Calu3 (cell line): ENCODE measurements at regions not wholly inside any gene's neighbourhood (a gene's known extent, or its start where the extent isn't known, plus 50 kb on each side); places are given as distances from the start of the nearest gene placed in this dataset.

ENCODE experiments used
- BruUV-seq: library from RNA; stranded (reverse); fragments of 400-500 nt; replicated peaks from 2 replicates; lab custom pipeline; 2021; lab: Mats Ljungman, UMichigan
- CTCF ChIA-PET: fragments of 300-600 bp; sonication (Branson Sonifier 250); formaldehyde crosslinking; loops from one replicate; lab custom pipeline; 2022; ENCODE audit warnings: antibody characterized with exemption; lab: Charles Lee
- DNase-seq: peaks from one replicate; pipeline ENCODE4 v3.0.0; 2022
- H3K27ac Mint-ChIP-seq: one replicate; pipeline ENCODE4 v1.8.0; 2022; ENCODE audit warnings: mixed read lengths; ENCODE audit not compliant: unreplicated experiment
- H3K27me3 Mint-ChIP-seq: one replicate; pipeline ENCODE4 v1.8.0; 2022; ENCODE audit warnings: mixed read lengths; ENCODE audit not compliant: unreplicated experiment
- H3K36me3 Mint-ChIP-seq: one replicate; pipeline ENCODE4 v1.8.0; 2022; ENCODE audit warnings: mild to moderate bottlenecking, moderate library complexity, mixed read lengths; ENCODE audit not compliant: insufficient read depth, unreplicated experiment
- H3K4me1 Mint-ChIP-seq: one replicate; pipeline ENCODE4 v1.8.0; 2022; ENCODE audit warnings: mild to moderate bottlenecking, low read depth, mixed read lengths; ENCODE audit not compliant: unreplicated experiment
- H3K4me3 Mint-ChIP-seq: one replicate; pipeline ENCODE4 v1.8.0; 2022; ENCODE audit warnings: mild to moderate bottlenecking, low read depth, moderate library complexity, mixed read lengths; ENCODE audit not compliant: unreplicated experiment
- H3K9me3 Mint-ChIP-seq: one replicate; pipeline ENCODE4 v1.8.0; 2022; ENCODE audit warnings: low read depth, mixed read lengths; ENCODE audit not compliant: unreplicated experiment
- intact Hi-C: fragments of 100-400 bp; cut with micrococcal nuclease; formaldehyde crosslinking; loops from one replicate; pipeline ENCODE4 v1.10.0; 2022; ENCODE audit not compliant: unreplicated experiment
- TF ChIP-seq, protein P1 (sequence below): fragments of 200-600 bp; IDR thresholded peaks from one replicate; pipeline ENCODE4 v1.8.0; 2022; ENCODE audit warnings: antibody characterized with exemption; ENCODE audit not compliant: unreplicated experiment

DNA sequence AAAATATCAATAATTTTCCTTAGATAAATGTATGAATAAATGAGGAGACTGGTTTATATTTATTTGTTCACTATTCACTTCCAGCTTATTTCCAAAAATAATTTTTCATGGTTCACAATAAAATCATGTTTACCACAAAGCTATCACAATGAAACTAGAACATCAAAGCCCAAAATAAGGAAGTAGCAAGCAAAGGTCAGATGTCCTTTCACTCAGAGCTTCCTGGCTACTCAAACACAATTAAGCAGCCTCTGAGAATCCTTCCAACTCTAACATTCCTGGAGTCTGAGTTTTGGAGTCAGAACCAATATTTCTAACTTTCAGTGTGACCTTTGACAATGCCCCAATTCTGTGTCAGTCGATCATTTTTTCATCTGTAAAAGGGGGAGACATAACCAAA is 527.0 kb downstream of the SOX6 start:
- H3K27ac Mint-ChIP-seq: no peak overlapping the region
- CTCF ChIA-PET: interaction anchor here (0.7 kb wide), 1 partner anchor 10 kb away, joined by 3 read pairs; no protein-coding TSS in a partner anchor
- TF ChIP-seq, protein P1, sequence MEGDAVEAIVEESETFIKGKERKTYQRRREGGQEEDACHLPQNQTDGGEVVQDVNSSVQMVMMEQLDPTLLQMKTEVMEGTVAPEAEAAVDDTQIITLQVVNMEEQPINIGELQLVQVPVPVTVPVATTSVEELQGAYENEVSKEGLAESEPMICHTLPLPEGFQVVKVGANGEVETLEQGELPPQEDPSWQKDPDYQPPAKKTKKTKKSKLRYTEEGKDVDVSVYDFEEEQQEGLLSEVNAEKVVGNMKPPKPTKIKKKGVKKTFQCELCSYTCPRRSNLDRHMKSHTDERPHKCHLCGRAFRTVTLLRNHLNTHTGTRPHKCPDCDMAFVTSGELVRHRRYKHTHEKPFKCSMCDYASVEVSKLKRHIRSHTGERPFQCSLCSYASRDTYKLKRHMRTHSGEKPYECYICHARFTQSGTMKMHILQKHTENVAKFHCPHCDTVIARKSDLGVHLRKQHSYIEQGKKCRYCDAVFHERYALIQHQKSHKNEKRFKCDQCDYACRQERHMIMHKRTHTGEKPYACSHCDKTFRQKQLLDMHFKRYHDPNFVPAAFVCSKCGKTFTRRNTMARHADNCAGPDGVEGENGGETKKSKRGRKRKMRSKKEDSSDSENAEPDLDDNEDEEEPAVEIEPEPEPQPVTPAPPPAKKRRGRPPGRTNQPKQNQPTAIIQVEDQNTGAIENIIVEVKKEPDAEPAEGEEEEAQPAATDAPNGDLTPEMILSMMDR: no peak
- peaks cover 17% of the 10 kb centered on the region for H3K4me1 Mint-ChIP-seq
- no TSS peak for BruUV-seq
- H3K27me3 Mint-ChIP-seq: no peaks in the 10 kb centered on the region
- intact Hi-C loops: no loop called here
- no peaks in the 10 kb centered on the region for H3K9me3 Mint-ChIP-seq
- no peaks in the 10 kb centered on the region for H3K36me3 Mint-ChIP-seq
- DNase-seq: no peak
- no peak overlapping the region for H3K4me3 Mint-ChIP-seq

DNA sequence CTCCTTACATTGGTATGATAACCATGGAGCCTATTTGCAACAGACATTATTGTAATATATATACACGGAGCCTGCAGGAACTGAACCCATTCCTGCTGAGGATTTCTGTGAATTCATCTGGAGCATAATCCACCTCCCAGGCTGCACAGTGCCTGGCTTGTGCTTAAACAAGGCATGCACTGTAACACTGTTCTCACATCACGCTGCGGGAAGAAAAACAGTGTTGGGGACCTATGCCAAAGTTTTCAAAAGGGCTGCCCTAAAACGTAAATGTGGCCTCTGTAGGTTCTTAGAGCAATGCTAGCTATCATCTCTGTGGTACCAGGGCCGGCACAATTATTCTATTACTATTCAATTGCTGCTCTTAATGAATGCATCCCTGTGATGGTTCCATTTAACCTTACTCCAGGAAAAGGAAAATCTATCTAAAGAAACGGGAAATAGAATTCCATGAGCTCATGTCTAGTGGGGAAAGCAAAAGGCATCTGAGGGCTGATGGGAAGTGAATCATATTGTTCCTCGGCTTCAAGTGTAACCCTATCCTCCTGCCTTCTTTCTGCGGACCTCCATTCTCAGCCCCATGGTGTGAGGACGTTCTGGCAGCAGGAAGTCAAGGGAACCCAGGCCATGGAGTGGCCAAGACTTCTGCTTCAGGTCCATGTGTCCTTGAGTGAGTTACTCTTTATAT is 525.5 kb downstream of the SOX6 start:
- no peaks in the 10 kb centered on the region for H3K27me3 Mint-ChIP-seq
- no peak overlapping the region for H3K27ac Mint-ChIP-seq
- intact Hi-C loops: no loop called here
- H3K4me3 Mint-ChIP-seq: no peak overlapping the region
- H3K9me3 Mint-ChIP-seq: no peaks in the 10 kb centered on the region
- TF ChIP-seq, protein P1: no peak
- peaks cover 17% of the 10 kb centered on the region for H3K4me1 Mint-ChIP-seq
- CTCF ChIA-PET: interaction anchor here (1.2 to 1.5 kb wide), 2 partner anchors 11 to 783 kb away, joined by 4 to 6 read pairs; no protein-coding TSS in a partner anchor
- BruUV-seq: no TSS peak
- no peak for DNase-seq
- H3K36me3 Mint-ChIP-seq: no peaks in the 10 kb centered on the region

DNA sequence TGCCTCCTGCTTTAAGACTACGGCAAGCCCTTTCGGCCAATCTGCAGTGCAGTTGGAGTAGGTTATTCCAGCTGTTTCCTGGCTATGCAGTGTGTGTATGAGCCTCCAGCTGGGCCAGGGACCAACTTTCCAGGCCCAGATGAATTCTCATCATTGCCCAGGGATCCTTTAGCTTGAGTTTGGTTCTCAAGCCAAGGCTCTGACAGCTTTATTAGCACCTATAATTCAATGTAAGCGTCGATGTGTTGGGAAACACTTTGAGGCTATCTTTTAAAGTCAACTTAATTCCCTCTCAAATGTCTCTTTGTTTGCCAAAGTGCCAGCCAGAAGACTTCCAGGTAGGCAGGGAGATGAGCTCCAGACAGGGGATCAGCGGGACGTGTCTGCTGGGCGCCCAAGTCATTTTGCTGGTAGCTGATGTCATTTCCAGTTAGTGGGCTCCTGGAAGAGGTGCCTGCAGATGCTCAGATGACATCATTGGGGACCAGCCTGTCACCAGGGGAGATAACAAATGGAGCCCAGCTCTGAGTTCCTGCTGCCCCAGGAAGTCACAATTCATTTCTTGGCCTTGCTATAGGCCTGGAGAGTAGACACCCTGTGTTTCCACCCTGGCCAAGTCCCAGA is 520.4 kb downstream of the SOX6 start:
- no peaks in the 10 kb centered on the region for H3K9me3 Mint-ChIP-seq

DNA sequence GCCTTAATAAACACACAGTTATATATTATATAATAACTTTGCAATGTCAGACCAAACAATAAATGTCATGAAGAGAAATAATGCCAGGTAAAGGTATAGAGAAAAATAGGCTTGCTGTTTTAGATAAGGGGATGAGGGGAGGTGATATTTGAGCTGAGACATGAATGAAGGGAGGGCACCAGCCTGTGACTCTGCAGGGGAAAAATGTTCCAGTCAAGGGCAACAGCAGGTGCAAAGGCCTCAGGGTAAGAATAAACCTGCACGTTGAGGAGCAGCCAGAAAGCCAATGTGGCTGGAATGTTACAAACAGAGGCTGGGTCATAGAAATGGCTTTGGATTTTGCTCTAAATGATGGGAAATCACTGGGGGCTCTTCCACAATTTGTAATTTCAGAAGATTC is 519.6 kb downstream of the SOX6 start:
- no peaks in the 10 kb centered on the region for H3K27me3 Mint-ChIP-seq
- H3K4me1 Mint-ChIP-seq: no peaks in the 10 kb centered on the region
- DNase-seq: no peak
- CTCF ChIA-PET: no interaction called here
- intact Hi-C loops: no loop called here
- H3K36me3 Mint-ChIP-seq: no peaks in the 10 kb centered on the region
- TF ChIP-seq, protein P1: no peak
- H3K4me3 Mint-ChIP-seq: no peak overlapping the region
- H3K9me3 Mint-ChIP-seq: no peaks in the 10 kb centered on the region
- BruUV-seq: no TSS peak
- H3K27ac Mint-ChIP-seq: no peak overlapping the region

More for the DNA sequence above, 520.4 kb downstream of the SOX6 start:
- intact Hi-C loops: no loop called here
- TF ChIP-seq, protein P1: no peak
- no peak overlapping the region for H3K27ac Mint-ChIP-seq
- H3K4me3 Mint-ChIP-seq: no peak overlapping the region
- CTCF ChIA-PET: interaction anchor here (0.6 kb wide), 1 partner anchor 16 kb away, joined by 3 read pairs; no protein-coding TSS in a partner anchor
- DNase-seq: no peak
- H3K4me1 Mint-ChIP-seq: no peaks in the 10 kb centered on the region
- H3K36me3 Mint-ChIP-seq: no peaks in the 10 kb centered on the region
- no TSS peak for BruUV-seq
- no peaks in the 10 kb centered on the region for H3K27me3 Mint-ChIP-seq
